ENCODE measurements at regions not wholly inside any gene's neighbourhood (a gene's known extent, or its start where the extent isn't known, plus 50 kb on each side); places are given as distances from the start of the nearest gene placed in this dataset.
"Not testable (repeated sequence)": the region's sequence is repeated elsewhere in the genome, so short reads cannot be mapped to it uniquely, and the experiment has no call there.

GRCh38 chr14:81765651-81766275, 232.1 kb upstream of the SEL1L start:
- FAIRE-seq, result peak; percentile 39

GRCh38 chr14:81766321-81766915, 232.8 kb upstream of the SEL1L start:
- no peak for FAIRE-seq

- FAIRE-seq, result no peak
Measured at GRCh38 chr14:81767266-81767995, 233.8 kb upstream of the SEL1L start.

GRCh38 chr14:81771651-81772275, 238.1 kb upstream of the SEL1L start:
- no peak for FAIRE-seq

GRCh38 chr14:81772381-81772780, 238.7 kb upstream of the SEL1L start:
- FAIRE-seq, result no peak

- FAIRE-seq, result no peak
Measured at GRCh38 chr14:81776531-81776930, 242.9 kb upstream of the SEL1L start.

GRCh38 chr14:81781798-81782197, 248.1 kb upstream of the SEL1L start:
- FAIRE-seq, result not testable (repeated sequence)

- no peak for FAIRE-seq
Measured at GRCh38 chr14:81784084-81784483, 250.4 kb upstream of the SEL1L start.

- FAIRE-seq, result no peak
Measured at GRCh38 chr14:81797315-81797714, 263.7 kb upstream of the SEL1L start.

- FAIRE-seq, result no peak
Measured at GRCh38 chr14:81801921-81802320, 268.3 kb upstream of the SEL1L start.

GRCh38 chr14:81802341-81802740, 268.7 kb upstream of the SEL1L start:
- no peak for FAIRE-seq

- FAIRE-seq, result no peak
Measured at GRCh38 chr14:81805785-81806184, 272.1 kb upstream of the SEL1L start.

GRCh38 chr14:81811705-81812269, 278.1 kb upstream of the SEL1L start:
- no peak for FAIRE-seq

- no peak for FAIRE-seq
Measured at GRCh38 chr14:81818271-81818670, 284.6 kb upstream of the SEL1L start.

GRCh38 chr14:81819344-81819743, 285.7 kb upstream of the SEL1L start:
- no peak for FAIRE-seq

- no peak for FAIRE-seq
Measured at GRCh38 chr14:81819910-81820309, 286.3 kb upstream of the SEL1L start.

- no peak for FAIRE-seq
Measured at GRCh38 chr14:81826081-81826480, 292.4 kb upstream of the SEL1L start.

GRCh38 chr14:81829447-81829846, 295.8 kb upstream of the SEL1L start:
- no peak for FAIRE-seq

- FAIRE-seq, result no peak
Measured at GRCh38 chr14:81831128-81831820, 297.6 kb upstream of the SEL1L start.

GRCh38 chr14:81834308-81834707, 300.7 kb upstream of the SEL1L start:
- no peak for FAIRE-seq

GRCh38 chr14:81837304-81837703, 303.7 kb upstream of the SEL1L start:
- FAIRE-seq, result no peak

GRCh38 chr14:81839056-81839455, 305.4 kb upstream of the SEL1L start:
- FAIRE-seq, result no peak

GRCh38 chr14:81841346-81841745, 307.7 kb upstream of the SEL1L start:
- FAIRE-seq, result no peak
